ENCODE measurements at regions not wholly inside any gene's neighbourhood (a gene's known extent, or its start where the extent isn't known, plus 50 kb on each side); places are given as distances from the start of the nearest gene placed in this dataset.
A peak's percentile ranks its signal among the peaks of the same experiment; 100 is the strongest.

- H3K36me3 ChIP-seq (ENCODE audit: control insufficient read depth in 2 of 4, insufficient read depth in 4 of 4, low read length in 3 of 4): no peaks in the 10 kb centered on the region
- peak; percentile 15 to 63 for DNase-seq (ENCODE audit: low read depth in 1 of 2, low spot score in 2 of 2)
- TF ChIP-seq RAD21 (IDR thresholded peaks at IDR 0.05 in 1 of 2, conservative IDR thresholded peaks at IDR 0.05 in 1 of 2; ENCODE audit: low read depth in 2 of 2, low read length in 2 of 2) (peak; percentile 76 to 83), RNF2 (IDR thresholded peaks at IDR 0.05; ENCODE audit: borderline replicate concordance, low read depth, low read length, missing control alignments, poor library complexity, severe bottlenecking) (no peak), POU5F1 (IDR thresholded peaks at IDR 0.05; ENCODE audit: low read depth, low read length) (no peak), POLR2A (IDR thresholded peaks at IDR 0.05; ENCODE audit: control extremely low read depth in 1 of 2, low read depth in 2 of 2, low read length in 2 of 2) (no peak), TCF12 (IDR thresholded peaks at IDR 0.05; ENCODE audit: low read depth, low read length) (no peak), SP4 (IDR thresholded peaks at IDR 0.05; ENCODE audit: low read length) (no peak), MAX (IDR thresholded peaks at IDR 0.05) (no peak), NANOG (IDR thresholded peaks at IDR 0.05; ENCODE audit: insufficient read depth, low read depth, low read length, poor library complexity, severe bottlenecking) (no peak), FOSL1 (IDR thresholded peaks at IDR 0.05; ENCODE audit: insufficient read depth, low read depth, low read length) (no peak), RXRA (IDR thresholded peaks at IDR 0.05; ENCODE audit: insufficient read depth, low read depth, low read length) (no peak), TAF1 (IDR thresholded peaks at IDR 0.05; ENCODE audit: low read depth, low read length) (no peak), KDM1A (IDR thresholded peaks at IDR 0.05; ENCODE audit: borderline replicate concordance, low read length) (no peak)
These were observed 356.3 kb upstream of the SOX9 start for GRCh38 chr17:71764505-71764904.

More at GRCh38 chr17:71764505-71764904, 356.3 kb upstream of the SOX9 start:
- H3K4me2 ChIP-seq (ENCODE audit: insufficient read depth in 1 of 2, low read depth in 2 of 2, low read length in 2 of 2): no peak overlapping the region
- H3K56ac ChIP-seq (replicated peaks; ENCODE audit: insufficient read length, low read depth, low read length): no peak overlapping the region
- no peaks in the 10 kb centered on the region for H3K79me1 ChIP-seq (ENCODE audit: low read depth, low read length)
- ChIA-PET POLR2A (ENCODE audit: partially characterized antibody) (interaction anchor here (0.6 kb wide), 1 partner anchor 8 kb away, joined by 4 read pairs; no protein-coding TSS in a partner anchor), CTCF (ENCODE audit: partially characterized antibody) (interaction anchor here (0.6 to 1.6 kb wide), 8 partner anchors 9 to 681 kb away, joined by 3 to 6 read pairs (median 3); no protein-coding TSS in a partner anchor)
- no peak overlapping the region for H3K27ac ChIP-seq (ENCODE audit: low read depth, low read length)
- no peaks in the 10 kb centered on the region for H3K27me3 ChIP-seq (replicated peaks in 1 of 4; ENCODE audit: control insufficient read depth in 3 of 4, extremely low read depth in 1 of 4, insufficient read depth in 3 of 4, low read length in 3 of 4)
- no peaks in the 10 kb centered on the region for H4K20me1 ChIP-seq (replicated peaks in 1 of 2; ENCODE audit: control insufficient read depth in 1 of 2, insufficient read depth in 2 of 2, low read length in 2 of 2)
- H3K4me3 ChIP-seq (ENCODE audit: extremely low read depth in 1 of 4, insufficient read depth in 2 of 4, low read depth in 3 of 4, low read length in 4 of 4): no peak overlapping the region
- H2BK120ac ChIP-seq (replicated peaks; ENCODE audit: low read depth, low read length): no peak overlapping the region
- H2AK5ac ChIP-seq (ENCODE audit: low read depth, low read length): no peak overlapping the region
- no peak overlapping the region for H4K91ac ChIP-seq (replicated peaks; ENCODE audit: insufficient read length, low read length)
- H3K4me1 ChIP-seq (replicated peaks in 1 of 4; ENCODE audit: control insufficient read depth in 3 of 4, insufficient read depth in 4 of 4, low read length in 3 of 4): no peaks in the 10 kb centered on the region
- H2BK20ac ChIP-seq (ENCODE audit: low read length): no peak overlapping the region
- H3K9me3 ChIP-seq (ENCODE audit: insufficient read depth in 2 of 2, low read depth in 1 of 2, low read length in 1 of 2): no peaks in the 10 kb centered on the region
- no peak overlapping the region for H3K14ac ChIP-seq (ENCODE audit: insufficient read length)
- no peak overlapping the region for H3K18ac ChIP-seq (ENCODE audit: extremely low read depth, low read length)
- 62% methylated on average over 3 of the region's 3 CpGs; no CpG with 5 or more reads in 1 of the 2 experiments for WGBS, 2 experiments (ENCODE audit: extremely low coverage in 1 of 2, insufficient coverage in 1 of 2, insufficient read length in 1 of 2, insufficient replicate concordance in 2 of 2, low coverage in 1 of 2, low lambda C conversion rate in 2 of 2, missing lambda C conversion rate in 1 of 2)
- no peak overlapping the region for H2BK5ac ChIP-seq (ENCODE audit: low read depth, low read length)
- H3K23ac ChIP-seq (ENCODE audit: insufficient read length): no peak overlapping the region
- no peaks in the 10 kb centered on the region; the same call in 1 of the 2 replicates for H3K23me2 ChIP-seq (ENCODE audit: low read depth, low read length)
- H3K4ac ChIP-seq (replicated peaks; ENCODE audit: insufficient read length, low read depth, low read length): no peak overlapping the region
- no peak overlapping the region for H4K8ac ChIP-seq (ENCODE audit: extremely low read depth, insufficient read depth, low read length)
- no peak overlapping the region for H4K5ac ChIP-seq (ENCODE audit: insufficient read length, low read depth, low read length)
- no peak overlapping the region for H3K9ac ChIP-seq (replicated peaks in 1 of 4; ENCODE audit: extremely low read depth in 1 of 4, low read depth in 3 of 4, low read length in 3 of 4)
- peak; percentile 63 for FAIRE-seq
- no peak overlapping the region for H2BK12ac ChIP-seq (ENCODE audit: low read depth, low read length)
- no peak overlapping the region for H2BK15ac ChIP-seq (ENCODE audit: low read length)
- H3K79me2 ChIP-seq (ENCODE audit: control insufficient read depth in 1 of 2, insufficient read depth in 2 of 2, low read length in 2 of 2): no peaks in the 10 kb centered on the region
- no peak overlapping the region for H2AFZ ChIP-seq (ENCODE audit: low read length)
